ENCODE measurements at regions not wholly inside any gene's neighbourhood (a gene's known extent, or its start where the extent isn't known, plus 50 kb on each side); places are given as distances from the start of the nearest gene placed in this dataset.

DNA sequence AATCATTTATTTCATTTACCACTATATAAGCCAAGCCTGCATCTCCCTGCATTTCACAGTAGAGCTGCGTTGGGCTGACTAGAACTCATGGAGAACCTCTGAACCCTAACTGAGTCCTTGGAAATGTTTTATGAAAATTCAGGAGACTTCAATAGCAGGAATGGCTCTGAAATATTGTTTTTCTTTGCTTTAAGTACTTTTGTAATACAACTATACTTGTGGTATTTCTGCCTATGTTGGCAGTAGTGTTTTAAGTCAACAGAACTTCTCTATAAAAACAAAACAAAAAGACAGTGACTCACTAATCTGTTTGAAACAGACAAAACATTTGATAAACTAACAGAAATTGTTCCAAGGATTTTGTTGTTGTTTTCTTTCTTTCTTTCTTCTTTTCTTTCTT is 489.2 kb upstream of the MEF2C start:
- no peak for DNase-seq (ENCODE audit: low read depth in 4 of 6, low spot score in 6 of 6)
- H3K9me3 ChIP-seq (ENCODE audit: control insufficient read depth, insufficient read depth, low read length): no peaks in the 10 kb centered on the region
- WGBS (ENCODE audit: insufficient coverage): no CpG with 5 or more reads among the region's 1 CpG

DNA sequence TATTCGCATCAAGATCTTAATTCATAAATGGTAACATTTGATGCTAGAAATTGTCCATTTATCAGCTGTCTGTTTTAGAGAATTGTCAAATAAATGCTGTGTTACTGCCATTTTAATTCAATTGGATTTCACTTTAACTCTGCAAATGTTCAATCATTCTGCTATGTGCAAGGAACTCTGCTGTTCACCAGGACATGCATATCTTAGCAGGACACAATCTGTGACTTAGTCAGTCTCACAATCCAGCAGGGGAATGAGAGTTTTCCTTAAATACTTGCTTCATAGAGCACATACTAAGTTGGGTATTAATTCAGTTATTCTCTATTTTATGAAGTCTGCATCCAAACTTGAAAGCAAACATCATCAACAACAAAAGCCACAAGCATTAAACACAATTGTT is 488.7 kb upstream of the MEF2C start:
- DNase-seq (ENCODE audit: low read depth in 4 of 6, low spot score in 6 of 6): peak in 1 of 6 donors; percentile 22
- H3K4me3 ChIP-seq (ENCODE audit: low read depth, low read length): no peak overlapping the region

More for the DNA sequence above, 489.2 kb upstream of the MEF2C start:
- Histone ChIP-seq H3K27ac (ENCODE audit: low read depth, low read length) (no peak overlapping the region), H3K36me3 (ENCODE audit: control insufficient read depth, insufficient read depth, low read length) (no peaks in the 10 kb centered on the region), H3K4me1 (ENCODE audit: control insufficient read depth, insufficient read depth, low read length) (no peaks in the 10 kb centered on the region), H3K4me3 (ENCODE audit: low read depth, low read length) (no peak overlapping the region), H3K27me3 (ENCODE audit: control insufficient read depth, insufficient read depth, low read length) (no peaks in the 10 kb centered on the region)

DNA sequence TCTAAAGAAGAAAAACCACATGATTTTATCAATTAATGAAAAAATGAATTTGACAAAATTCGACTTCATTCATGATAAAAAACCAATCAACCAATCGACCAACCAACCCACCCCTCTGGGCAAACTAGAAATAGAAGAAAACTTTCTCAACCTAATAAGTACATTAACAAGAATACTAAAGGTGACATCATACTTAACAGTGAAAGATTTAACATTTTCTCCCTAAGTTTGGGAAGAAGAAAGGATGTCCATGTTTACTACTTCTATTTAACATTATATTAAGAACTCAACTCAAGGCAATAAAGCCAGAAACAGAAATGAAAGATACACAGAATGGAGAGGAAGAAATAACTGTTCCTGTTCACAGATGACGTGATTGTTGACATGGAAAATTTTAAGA is 476.1 kb upstream of the MEF2C start:
- no peaks in the 10 kb centered on the region for H3K4me1 ChIP-seq (ENCODE audit: control insufficient read depth, insufficient read depth, low read length)
- DNase-seq (ENCODE audit: low read depth in 4 of 6, low spot score in 6 of 6): no peak
- H3K9me3 ChIP-seq (ENCODE audit: control insufficient read depth, insufficient read depth, low read length): no peaks in the 10 kb centered on the region
- no peak overlapping the region for H3K27ac ChIP-seq (ENCODE audit: low read depth, low read length)
- H3K36me3 ChIP-seq (ENCODE audit: control insufficient read depth, insufficient read depth, low read length): no peaks in the 10 kb centered on the region
- H3K27me3 ChIP-seq (ENCODE audit: control insufficient read depth, insufficient read depth, low read length): no peaks in the 10 kb centered on the region
- WGBS (ENCODE audit: insufficient coverage): no CpG with 5 or more reads among the region's 3 CpGs
- no peak overlapping the region for H3K4me3 ChIP-seq (ENCODE audit: low read depth, low read length)

More for the DNA sequence above, 488.7 kb upstream of the MEF2C start:
- no peak overlapping the region for H3K27ac ChIP-seq (ENCODE audit: low read depth, low read length)
- no peaks in the 10 kb centered on the region for H3K4me1 ChIP-seq (ENCODE audit: control insufficient read depth, insufficient read depth, low read length)
- H3K9me3 ChIP-seq (ENCODE audit: control insufficient read depth, insufficient read depth, low read length): no peaks in the 10 kb centered on the region
- no peaks in the 10 kb centered on the region for H3K36me3 ChIP-seq (ENCODE audit: control insufficient read depth, insufficient read depth, low read length)
- no CpG with 5 or more reads among the region's 1 CpG for WGBS (ENCODE audit: insufficient coverage)
- no peaks in the 10 kb centered on the region for H3K27me3 ChIP-seq (ENCODE audit: control insufficient read depth, insufficient read depth, low read length)

DNA sequence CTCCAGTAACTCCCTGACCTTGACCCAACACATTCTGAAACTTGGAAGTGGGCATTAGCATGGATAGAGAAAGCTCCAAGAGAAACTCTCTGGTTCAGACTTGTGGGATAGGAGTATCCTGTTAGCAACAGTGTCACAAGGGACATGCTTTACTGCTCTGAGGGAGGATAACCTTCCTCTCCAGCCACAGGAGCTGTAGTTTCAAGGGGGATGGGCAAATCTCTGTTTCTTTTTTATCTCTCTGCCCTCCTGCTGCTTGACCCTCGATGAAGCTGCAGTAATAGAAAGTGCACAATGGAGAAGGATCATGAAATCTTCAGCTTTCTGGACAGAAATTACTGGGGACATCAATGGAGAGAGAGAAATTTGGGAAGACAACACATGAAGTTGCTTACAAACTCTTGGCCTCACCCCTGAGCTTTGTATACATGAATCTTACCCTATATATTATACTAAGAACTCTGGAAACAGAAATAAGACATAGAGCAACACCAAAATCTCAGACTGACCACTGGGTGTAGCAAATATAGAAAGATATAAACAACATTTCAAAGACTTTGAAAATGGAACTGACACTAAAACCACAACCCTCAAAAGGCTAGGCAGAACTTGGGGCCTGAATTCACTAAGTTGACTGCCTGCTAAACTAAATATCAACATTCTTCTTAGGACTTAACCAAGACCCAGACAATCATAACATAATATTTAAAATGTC is 471.0 kb upstream of the MEF2C start:
- no peak for DNase-seq (ENCODE audit: low read depth in 4 of 6, low spot score in 6 of 6)
- H3K36me3 ChIP-seq (ENCODE audit: control insufficient read depth, insufficient read depth, low read length): no peaks in the 10 kb centered on the region
- no peak overlapping the region for H3K27ac ChIP-seq (ENCODE audit: low read depth, low read length)
- no peaks in the 10 kb centered on the region for H3K9me3 ChIP-seq (ENCODE audit: control insufficient read depth, insufficient read depth, low read length)
- no CpG with 5 or more reads among the region's 1 CpG for WGBS (ENCODE audit: insufficient coverage)
- no peaks in the 10 kb centered on the region for H3K4me1 ChIP-seq (ENCODE audit: control insufficient read depth, insufficient read depth, low read length)
- H3K4me3 ChIP-seq (ENCODE audit: low read depth, low read length): no peak overlapping the region
- no peaks in the 10 kb centered on the region for H3K27me3 ChIP-seq (ENCODE audit: control insufficient read depth, insufficient read depth, low read length)

DNA sequence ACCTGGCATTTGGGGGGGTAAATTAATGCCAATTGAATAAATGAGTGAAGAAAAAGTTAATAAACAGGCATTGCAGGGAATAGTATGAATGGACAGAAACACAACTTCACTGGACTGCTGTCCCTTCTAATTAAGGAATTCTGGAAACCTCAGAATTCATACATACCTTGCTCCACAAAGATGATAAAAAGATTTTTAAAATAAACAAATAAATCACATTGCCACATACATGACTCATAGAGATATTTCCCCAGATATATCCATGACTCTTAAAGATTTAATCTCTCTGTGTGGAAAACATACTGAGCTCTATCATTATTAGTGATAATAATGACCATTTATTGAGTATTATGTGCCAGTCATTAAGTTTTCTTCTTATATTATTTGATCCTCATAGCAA is 469.0 kb upstream of the MEF2C start:
- DNase-seq (ENCODE audit: low read depth in 4 of 6, low spot score in 6 of 6): no peak
- Histone ChIP-seq H3K4me1 (ENCODE audit: control insufficient read depth, insufficient read depth, low read length) (no peaks in the 10 kb centered on the region), H3K27me3 (ENCODE audit: control insufficient read depth, insufficient read depth, low read length) (no peaks in the 10 kb centered on the region), H3K27ac (ENCODE audit: low read depth, low read length) (no peak overlapping the region), H3K4me3 (ENCODE audit: low read depth, low read length) (no peak overlapping the region), H3K9me3 (ENCODE audit: control insufficient read depth, insufficient read depth, low read length) (no peaks in the 10 kb centered on the region), H3K36me3 (ENCODE audit: control insufficient read depth, insufficient read depth, low read length) (no peaks in the 10 kb centered on the region)

DNA sequence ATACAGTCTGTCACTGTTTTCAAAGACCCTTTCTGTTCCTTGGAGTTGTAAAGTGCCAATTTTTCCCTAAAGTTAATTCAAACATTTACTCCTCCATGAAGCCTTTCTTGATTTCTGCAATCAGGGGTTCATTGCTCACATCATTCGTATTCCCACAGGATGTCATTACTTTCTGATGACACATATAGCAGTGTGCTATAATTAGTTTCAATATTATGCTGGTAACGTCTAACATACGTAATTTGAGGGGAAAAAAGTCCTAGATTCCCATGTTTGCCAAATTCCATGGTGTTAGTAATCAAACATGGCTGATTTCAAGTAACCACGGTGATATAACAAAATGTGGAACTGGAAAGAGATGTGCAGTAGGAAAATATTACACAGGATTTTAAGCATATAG is 468.2 kb upstream of the MEF2C start:
- 88% methylated on average over 2 of the region's 4 CpGs for WGBS (ENCODE audit: insufficient coverage)
- Histone ChIP-seq H3K9me3 (ENCODE audit: control insufficient read depth, insufficient read depth, low read length) (no peaks in the 10 kb centered on the region), H3K4me1 (ENCODE audit: control insufficient read depth, insufficient read depth, low read length) (no peaks in the 10 kb centered on the region), H3K27me3 (ENCODE audit: control insufficient read depth, insufficient read depth, low read length) (no peaks in the 10 kb centered on the region), H3K4me3 (ENCODE audit: low read depth, low read length) (no peak overlapping the region), H3K27ac (ENCODE audit: low read depth, low read length) (no peak overlapping the region), H3K36me3 (ENCODE audit: control insufficient read depth, insufficient read depth, low read length) (no peaks in the 10 kb centered on the region)
- DNase-seq (ENCODE audit: low read depth in 4 of 6, low spot score in 6 of 6): no peak

DNA sequence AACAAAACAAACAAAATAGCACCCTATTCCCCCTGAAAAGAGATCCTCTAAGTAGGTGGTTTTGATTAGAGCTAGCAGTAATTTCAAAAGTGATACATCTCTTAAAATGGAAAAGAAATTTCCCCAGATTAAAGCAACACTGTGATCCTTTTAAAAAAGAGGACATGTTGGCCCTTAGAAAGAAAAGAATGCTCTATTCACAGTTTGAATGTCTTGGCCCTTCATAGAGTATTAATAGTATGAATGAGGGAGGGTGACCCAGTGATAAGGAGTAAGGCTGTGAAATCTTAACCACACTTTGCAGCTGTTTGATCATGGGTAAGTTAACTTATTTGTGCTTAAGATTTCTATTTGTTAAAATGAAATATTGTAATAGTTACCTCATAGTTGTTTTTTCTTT is 467.7 kb upstream of the MEF2C start:
- DNase-seq (ENCODE audit: low read depth in 4 of 6, low spot score in 6 of 6): no peak
- H3K27ac ChIP-seq (ENCODE audit: low read depth, low read length): no peak overlapping the region

DNA sequence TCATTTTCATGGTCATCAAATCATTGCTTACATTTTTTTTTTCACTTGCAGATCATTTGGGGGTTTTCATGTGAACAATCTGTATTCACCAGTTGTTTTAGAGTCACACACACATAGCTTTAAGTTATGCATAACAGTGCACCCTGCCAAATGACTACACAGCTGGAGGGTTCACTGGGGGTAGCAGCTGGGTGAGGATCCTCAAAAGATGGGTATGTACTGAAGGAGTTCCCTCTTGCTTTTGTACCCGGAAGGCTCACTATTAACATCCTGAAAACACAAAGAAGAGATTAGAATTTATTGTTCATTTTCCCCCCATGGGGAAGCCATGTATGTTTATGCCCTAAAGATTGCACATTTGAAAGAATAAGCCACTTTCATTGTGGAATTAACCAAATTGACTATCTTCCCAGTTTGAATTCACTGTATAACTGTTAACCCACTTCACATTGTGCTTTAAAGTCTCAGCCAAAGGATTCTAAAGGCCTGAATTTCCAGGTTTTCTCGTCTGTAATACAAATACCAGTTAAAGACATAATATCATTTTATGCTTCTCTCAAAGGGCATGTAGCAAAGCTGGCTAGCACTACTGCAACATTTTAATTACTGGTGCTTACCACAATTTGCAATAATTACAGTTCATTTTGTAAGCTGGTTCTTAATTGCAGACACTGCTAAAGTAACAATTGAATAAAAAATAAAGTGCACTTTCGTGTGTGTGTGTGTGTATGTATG is 466.4 kb upstream of the MEF2C start:
- DNase-seq (ENCODE audit: low read depth in 4 of 6, low spot score in 6 of 6): peak in 2 of 6 donors; percentile 24 to 74
- H3K36me3 ChIP-seq (ENCODE audit: control insufficient read depth, insufficient read depth, low read length): no peaks in the 10 kb centered on the region
- H3K4me1 ChIP-seq (ENCODE audit: control insufficient read depth, insufficient read depth, low read length): no peaks in the 10 kb centered on the region
- no peak overlapping the region for H3K27ac ChIP-seq (ENCODE audit: low read depth, low read length)
- no CpG with 5 or more reads among the region's 3 CpGs for WGBS (ENCODE audit: insufficient coverage)
- no peak overlapping the region for H3K4me3 ChIP-seq (ENCODE audit: low read depth, low read length)
- H3K9me3 ChIP-seq (ENCODE audit: control insufficient read depth, insufficient read depth, low read length): no peaks in the 10 kb centered on the region
- H3K27me3 ChIP-seq (ENCODE audit: control insufficient read depth, insufficient read depth, low read length): no peaks in the 10 kb centered on the region

More for the DNA sequence above, 467.7 kb upstream of the MEF2C start:
- Histone ChIP-seq H3K27me3 (ENCODE audit: control insufficient read depth, insufficient read depth, low read length) (no peaks in the 10 kb centered on the region), H3K36me3 (ENCODE audit: control insufficient read depth, insufficient read depth, low read length) (no peaks in the 10 kb centered on the region), H3K4me3 (ENCODE audit: low read depth, low read length) (no peak overlapping the region), H3K9me3 (ENCODE audit: control insufficient read depth, insufficient read depth, low read length) (no peaks in the 10 kb centered on the region), H3K4me1 (ENCODE audit: control insufficient read depth, insufficient read depth, low read length) (no peaks in the 10 kb centered on the region)

DNA sequence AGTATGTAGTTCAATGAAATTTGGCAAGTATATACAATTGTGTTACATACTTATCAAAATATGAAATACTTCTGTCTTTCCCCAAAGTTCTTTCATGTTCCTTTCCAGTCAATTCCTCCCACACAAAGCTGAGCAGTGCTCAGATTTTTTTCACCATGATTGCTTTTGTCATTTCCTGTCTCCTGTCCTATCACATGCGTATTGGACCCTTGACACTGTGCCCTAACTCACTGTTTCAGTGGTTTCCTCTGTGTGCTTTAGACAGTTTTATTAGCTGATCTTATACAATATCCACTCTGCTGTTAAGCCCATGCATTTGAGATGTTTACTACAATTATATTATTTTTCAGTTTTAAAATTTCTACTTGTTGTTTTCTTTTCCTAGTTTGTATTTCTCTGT is 463.6 kb upstream of the MEF2C start:
- H3K4me1 ChIP-seq (ENCODE audit: control insufficient read depth, insufficient read depth, low read length): no peaks in the 10 kb centered on the region
- H3K36me3 ChIP-seq (ENCODE audit: control insufficient read depth, insufficient read depth, low read length): no peaks in the 10 kb centered on the region
- no peak overlapping the region for H3K4me3 ChIP-seq (ENCODE audit: low read depth, low read length)
- no CpG with 5 or more reads among the region's 1 CpG for WGBS (ENCODE audit: insufficient coverage)
- no peaks in the 10 kb centered on the region for H3K27me3 ChIP-seq (ENCODE audit: control insufficient read depth, insufficient read depth, low read length)
- DNase-seq (ENCODE audit: low read depth in 4 of 6, low spot score in 6 of 6): no peak
- H3K27ac ChIP-seq (ENCODE audit: low read depth, low read length): no peak overlapping the region
- no peaks in the 10 kb centered on the region for H3K9me3 ChIP-seq (ENCODE audit: control insufficient read depth, insufficient read depth, low read length)

DNA sequence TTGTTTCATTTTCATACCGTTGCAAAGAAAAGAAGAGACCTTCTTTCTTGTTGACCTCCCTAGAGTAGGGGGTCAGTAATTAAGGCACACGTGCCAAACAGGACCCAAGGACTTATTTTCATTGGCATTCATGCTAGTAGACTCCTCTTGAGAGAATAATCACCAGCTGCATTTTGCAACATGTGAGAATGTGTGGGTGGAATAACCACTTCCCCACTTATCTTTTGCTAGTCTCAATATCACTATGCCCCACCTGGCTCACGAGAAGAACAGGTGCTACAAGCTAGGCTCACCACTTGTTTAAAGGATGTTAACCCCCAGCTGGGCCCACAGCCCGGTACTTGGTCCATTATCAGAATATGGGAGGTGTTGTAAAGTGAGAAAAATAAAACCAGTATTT is 460.7 kb upstream of the MEF2C start:
- H3K4me3 ChIP-seq (ENCODE audit: low read depth, low read length): no peak overlapping the region
- no peaks in the 10 kb centered on the region for H3K4me1 ChIP-seq (ENCODE audit: control insufficient read depth, insufficient read depth, low read length)
- H3K36me3 ChIP-seq (ENCODE audit: control insufficient read depth, insufficient read depth, low read length): no peaks in the 10 kb centered on the region
- H3K9me3 ChIP-seq (ENCODE audit: control insufficient read depth, insufficient read depth, low read length): no peaks in the 10 kb centered on the region
- WGBS (ENCODE audit: insufficient coverage): 75% methylated on average over 1 of the region's 4 CpGs
- H3K27ac ChIP-seq (ENCODE audit: low read depth, low read length): no peak overlapping the region
- peak in 1 of 6 donors; percentile 28 for DNase-seq (ENCODE audit: low read depth in 4 of 6, low spot score in 6 of 6)
- H3K27me3 ChIP-seq (ENCODE audit: control insufficient read depth, insufficient read depth, low read length): no peaks in the 10 kb centered on the region
